Epithelial cell of esophagus (primary cell): ENCODE measurements at regions not wholly inside any gene's neighbourhood (a gene's known extent, or its start where the extent isn't known, plus 50 kb on each side); places are given as distances from the start of the nearest gene placed in this dataset.
"Not testable (repeated sequence)": the region's sequence is repeated elsewhere in the genome, so short reads cannot be mapped to it uniquely, and the experiment has no call there.

Experiments used
- DNase-seq: peaks from one replicate; pipeline ENCODE4 v3.0.0; 2010; ENCODE audit warnings: low read depth
- H3K4me3 ChIP-seq: 2 replicates; pipeline ENCODE4 v1.5.1; 2011; ENCODE audit warnings: mild to moderate bottlenecking, low read length, control low read depth
- TF ChIP-seq, protein P1 (sequence below): IDR thresholded peaks from 2 replicates; pipeline ENCODE4 v1.5.1; 2011; ENCODE audit warnings: low read depth, mild to moderate bottlenecking, low read length, control low read depth, inconsistent platforms; ENCODE audit not compliant: insufficient read depth; ENCODE audit errors: missing control alignments

DNA sequence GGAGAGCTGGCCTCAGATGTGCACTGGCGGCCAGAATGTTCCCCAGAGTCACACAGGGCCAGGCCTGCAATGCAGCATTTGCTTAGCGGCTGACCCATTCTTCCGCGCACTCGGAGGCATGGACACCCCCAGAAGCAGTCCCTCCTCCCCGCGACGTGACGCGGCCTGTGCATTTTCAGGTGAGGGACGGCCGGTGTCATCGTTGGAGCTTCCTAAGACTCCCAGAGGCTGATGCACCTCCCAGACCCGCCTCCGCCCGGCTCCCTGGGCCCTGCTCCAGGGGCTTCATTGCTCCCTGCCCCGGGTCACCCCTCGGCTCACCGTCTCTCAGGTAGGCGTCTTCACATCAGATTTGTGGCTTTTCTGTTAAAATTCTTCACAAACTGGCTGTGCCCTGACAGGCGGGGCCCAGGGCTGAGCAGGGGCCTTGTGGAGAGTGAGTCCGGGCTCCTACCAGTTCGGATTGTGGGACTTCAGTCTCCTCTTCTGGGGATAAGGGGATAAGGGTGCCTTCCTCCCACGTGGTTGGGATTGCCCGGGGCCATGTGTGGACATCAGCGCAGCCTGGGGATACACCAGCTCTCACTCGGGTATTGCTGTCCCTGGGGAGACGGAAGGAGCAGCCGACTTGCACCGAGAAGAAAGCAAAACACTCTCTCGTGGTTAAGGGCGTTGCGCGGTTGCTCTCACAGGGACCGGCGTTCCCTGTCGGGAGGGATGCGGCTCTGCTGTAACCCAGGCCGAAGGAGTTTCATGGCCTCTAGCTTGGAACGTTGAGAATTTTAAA is 249.1 kb downstream of the ADGRD1 start:
- TF ChIP-seq, protein P1, sequence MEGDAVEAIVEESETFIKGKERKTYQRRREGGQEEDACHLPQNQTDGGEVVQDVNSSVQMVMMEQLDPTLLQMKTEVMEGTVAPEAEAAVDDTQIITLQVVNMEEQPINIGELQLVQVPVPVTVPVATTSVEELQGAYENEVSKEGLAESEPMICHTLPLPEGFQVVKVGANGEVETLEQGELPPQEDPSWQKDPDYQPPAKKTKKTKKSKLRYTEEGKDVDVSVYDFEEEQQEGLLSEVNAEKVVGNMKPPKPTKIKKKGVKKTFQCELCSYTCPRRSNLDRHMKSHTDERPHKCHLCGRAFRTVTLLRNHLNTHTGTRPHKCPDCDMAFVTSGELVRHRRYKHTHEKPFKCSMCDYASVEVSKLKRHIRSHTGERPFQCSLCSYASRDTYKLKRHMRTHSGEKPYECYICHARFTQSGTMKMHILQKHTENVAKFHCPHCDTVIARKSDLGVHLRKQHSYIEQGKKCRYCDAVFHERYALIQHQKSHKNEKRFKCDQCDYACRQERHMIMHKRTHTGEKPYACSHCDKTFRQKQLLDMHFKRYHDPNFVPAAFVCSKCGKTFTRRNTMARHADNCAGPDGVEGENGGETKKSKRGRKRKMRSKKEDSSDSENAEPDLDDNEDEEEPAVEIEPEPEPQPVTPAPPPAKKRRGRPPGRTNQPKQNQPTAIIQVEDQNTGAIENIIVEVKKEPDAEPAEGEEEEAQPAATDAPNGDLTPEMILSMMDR, result no peak
- no peak for DNase-seq
- H3K4me3 ChIP-seq, result no peak overlapping the region

- no peak overlapping the region for H3K4me3 ChIP-seq
- DNase-seq, result no peak
- TF ChIP-seq, protein P1, result no peak
These were observed 250.1 kb downstream of the ADGRD1 start for GRCh38 chr12:131203666-131204415.

- TF ChIP-seq, protein P1, result no peak
These were observed 250.9 kb downstream of the ADGRD1 start for GRCh38 chr12:131204416-131205274.

DNA sequence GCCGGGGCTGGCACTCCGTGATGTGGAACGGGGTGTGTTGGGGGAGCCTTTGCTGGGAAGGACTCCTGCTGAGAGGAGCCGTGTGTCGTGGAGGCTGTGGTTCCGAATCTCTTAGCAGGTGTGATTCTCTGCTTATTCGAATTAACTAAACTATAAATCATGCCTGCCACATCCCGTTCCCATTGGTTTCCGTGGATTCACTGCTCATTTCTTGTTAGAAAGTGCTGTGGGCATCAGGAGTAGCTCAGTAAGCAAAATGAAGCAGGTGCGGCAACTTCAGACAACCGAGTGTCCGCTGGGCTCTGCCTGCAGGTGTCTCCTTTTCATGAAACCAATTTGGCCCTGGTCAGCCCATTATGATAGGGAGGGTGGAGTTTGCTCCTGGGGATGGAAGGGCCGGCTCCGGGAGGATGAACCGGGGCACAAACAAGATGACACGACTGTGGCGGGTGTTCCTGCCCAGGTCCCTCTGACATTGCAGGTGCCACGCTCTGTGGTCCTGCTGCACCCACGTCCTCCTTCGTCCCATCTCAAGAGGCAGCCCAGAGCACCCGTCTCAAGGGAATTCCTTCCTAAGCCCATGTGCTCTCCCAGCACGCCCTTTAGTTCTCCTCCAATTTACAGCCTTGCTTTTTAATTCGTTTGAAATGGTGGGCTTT is 251.7 kb downstream of the ADGRD1 start:
- DNase-seq, H3K4me3 ChIP-seq: not testable (repeated sequence)

More at GRCh38 chr12:131204416-131205274, 250.9 kb downstream of the ADGRD1 start:
- DNase-seq, result no peak
- no peak overlapping the region for H3K4me3 ChIP-seq

GRCh38 chr12:131206630-131207299 is 253.1 kb downstream of the ADGRD1 start:
- H3K4me3 ChIP-seq, DNase-seq: not testable (repeated sequence)

- not testable (repeated sequence) for H3K4me3 ChIP-seq, DNase-seq
These were observed 253.6 kb downstream of the ADGRD1 start for GRCh38 chr12:131207300-131207660.

GRCh38 chr12:131207841-131208240 is 254.1 kb downstream of the ADGRD1 start:
- DNase-seq, H3K4me3 ChIP-seq: not testable (repeated sequence)

DNA sequence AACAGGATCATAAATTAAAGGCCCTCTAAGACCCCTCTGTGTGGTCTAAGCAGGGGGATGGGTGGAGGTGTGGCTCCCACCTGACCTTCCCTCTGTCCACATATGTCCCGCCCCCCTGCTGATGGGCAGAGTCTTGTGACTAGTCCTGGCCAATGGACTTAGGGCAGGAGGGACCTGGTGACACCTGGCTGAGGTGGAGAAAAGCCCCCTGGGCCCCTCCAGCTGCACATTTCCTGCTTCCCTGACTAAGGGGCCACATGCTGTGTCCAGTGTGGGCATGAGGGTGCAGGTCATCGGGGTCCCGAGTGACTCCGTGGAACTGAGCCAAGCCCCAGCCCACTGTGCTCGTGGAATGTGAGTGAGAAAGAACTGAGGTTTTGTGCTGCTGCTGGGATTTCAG is 254.7 kb downstream of the ADGRD1 start:
- TF ChIP-seq, protein P1, result no peak
- no peak overlapping the region for H3K4me3 ChIP-seq
- no peak for DNase-seq
